ENCODE measurements at regions not wholly inside any gene's neighbourhood (a gene's known extent, or its start where the extent isn't known, plus 50 kb on each side); places are given as distances from the start of the nearest gene placed in this dataset.

DNA sequence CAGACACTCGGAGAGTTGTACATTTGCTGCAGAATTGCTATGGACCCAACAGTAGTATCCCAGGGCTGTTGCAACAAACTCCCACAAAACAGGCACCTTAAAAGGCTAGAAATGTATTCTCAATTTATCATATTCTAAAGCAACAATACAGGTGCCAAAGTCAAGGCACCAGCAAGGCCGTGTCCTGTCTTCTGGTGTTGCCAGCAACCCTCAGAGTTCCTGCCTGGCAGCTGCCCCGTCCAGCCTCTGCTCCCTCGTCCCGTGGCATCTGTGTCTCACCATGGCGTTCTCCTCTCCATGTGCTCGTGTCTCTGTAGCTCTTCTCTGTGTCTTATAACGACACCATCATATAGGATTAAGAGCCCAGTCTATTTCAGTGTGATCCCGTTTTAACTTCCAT, 67.7 kb upstream of the ARGLU1 start:
- ATAC-seq: no peak

DNA sequence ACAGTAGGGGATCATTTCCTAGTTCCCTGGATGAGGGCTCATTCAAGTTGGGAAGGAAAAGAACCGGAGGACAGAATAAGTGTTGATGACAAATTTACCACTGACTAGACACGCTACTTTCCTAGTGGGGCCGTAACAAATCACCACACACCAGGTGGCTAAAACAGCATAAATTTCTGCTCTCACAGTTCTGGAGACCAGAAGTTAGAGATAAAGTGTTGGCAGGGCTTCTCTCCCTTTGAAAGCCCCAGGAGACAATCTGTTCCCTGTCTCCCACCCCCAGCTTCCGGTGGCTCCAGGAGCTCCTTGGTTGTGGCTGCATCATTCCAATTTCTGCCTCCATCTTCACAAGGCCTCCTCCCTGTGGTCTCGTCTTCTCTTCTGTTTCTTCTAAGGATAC, 65.4 kb upstream of the ARGLU1 start:
- no peak for ATAC-seq

DNA sequence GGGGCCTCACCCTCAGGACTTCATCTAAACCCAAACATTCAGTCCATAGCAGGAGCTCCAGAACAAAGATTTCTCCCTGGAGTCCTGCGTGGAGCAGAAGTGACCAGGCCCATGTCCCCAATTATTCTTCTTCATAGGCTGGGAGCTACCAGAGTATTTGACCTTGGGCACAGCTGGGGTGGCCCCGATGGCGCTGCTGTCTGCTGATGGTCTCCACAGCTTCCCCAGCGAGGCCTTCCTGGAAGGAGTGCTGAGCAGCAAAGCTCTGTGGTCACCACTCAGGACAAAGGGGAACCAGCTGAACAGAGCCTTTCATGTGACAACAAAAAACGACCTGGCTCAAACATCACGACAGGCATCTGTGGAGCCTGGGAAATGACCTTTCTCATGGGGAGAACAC, 62.7 kb upstream of the ARGLU1 start:
- no peak for ATAC-seq

DNA sequence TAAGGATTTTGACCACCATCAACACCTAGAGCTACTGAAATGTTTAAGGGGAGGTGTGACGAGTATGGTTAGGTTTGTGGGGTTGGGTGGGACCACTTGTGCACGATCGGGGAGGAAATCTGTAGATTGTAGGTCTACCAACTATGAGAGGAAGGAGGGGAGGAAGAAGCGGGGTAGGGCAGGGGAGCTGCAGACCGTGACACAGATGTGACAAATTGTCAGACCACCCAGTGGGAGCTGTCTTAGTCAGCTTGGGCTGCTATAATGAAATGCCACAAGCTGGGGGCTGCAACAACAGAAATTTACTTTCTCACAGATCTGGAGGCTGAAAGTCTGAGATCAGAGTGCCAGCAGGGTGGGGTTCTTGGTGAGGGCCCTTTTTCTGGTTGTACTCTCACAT, 62.2 kb upstream of the ARGLU1 start:
- no peak for ATAC-seq

DNA sequence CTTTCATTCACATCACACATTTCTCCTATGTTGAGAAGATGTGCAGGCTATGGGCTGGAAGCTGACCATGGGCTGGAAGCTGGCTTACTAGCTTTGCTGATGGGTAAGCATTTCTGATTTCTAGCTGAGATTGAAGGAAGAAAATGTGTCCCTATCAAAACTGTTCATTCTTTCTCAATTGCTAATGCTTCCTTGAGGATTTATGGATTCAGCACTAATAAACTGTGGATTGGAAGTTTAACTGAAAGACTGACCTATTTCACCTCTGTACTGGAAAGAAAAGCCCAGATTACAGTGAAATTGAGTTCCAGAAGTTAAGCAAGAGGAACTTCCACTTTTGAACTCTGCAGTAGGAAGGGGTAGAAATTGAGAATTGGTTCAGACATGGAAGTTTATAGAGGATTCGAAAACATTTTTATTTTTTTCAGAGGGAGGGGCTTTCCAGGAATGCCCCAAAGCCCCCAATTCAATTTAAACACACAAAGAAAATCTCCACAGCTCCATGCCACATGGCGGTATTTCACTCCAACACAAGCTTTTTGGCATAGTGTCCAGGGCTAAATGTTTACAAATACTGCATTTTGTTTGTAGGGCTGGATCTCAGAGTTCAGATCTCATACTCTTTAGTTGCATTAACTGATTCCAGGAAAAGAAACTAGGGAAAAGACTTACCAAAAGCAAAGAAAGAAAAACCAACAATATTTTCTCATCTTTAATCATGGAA, 61.2 kb upstream of the ARGLU1 start:
- ATAC-seq: no peak

DNA sequence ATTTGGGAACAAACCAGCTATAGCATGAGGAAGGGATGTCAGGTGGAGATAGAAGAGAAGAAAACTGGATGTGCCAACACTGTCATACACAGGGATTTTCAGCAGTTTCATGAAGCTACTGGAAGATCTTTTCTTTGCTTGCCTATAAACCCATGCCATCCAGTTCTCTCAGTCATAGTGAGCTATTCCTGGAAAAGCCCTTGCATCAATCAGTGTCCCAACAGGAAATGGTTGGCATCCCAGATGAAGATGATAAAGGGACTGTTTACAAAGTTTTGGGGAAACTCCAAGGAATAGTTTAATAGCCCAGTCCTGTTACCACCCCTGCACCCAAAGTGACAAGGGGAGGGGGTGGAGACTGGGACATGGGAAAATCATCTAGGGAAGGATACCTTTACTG, 58.5 kb upstream of the ARGLU1 start:
- ATAC-seq: no peak

DNA sequence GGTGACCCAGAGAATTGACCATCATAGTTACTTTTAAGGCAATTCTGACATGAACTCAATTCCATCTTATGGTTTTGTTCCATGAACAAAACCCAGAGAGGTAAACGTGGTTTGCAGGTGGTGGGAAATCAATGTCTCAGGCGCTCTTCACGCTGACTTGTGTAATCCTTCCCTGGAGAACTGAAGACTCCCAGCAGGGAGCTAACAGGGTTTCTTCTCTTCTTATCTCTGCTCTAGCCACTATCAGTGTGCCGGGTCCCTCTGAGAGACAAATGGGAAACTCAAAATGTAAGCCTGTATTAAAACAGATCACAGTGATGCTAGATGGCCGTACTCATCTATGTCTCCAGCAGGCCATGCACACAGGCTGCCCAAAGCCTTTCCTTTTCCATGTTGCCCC, 57.6 kb upstream of the ARGLU1 start:
- ATAC-seq: no peak

DNA sequence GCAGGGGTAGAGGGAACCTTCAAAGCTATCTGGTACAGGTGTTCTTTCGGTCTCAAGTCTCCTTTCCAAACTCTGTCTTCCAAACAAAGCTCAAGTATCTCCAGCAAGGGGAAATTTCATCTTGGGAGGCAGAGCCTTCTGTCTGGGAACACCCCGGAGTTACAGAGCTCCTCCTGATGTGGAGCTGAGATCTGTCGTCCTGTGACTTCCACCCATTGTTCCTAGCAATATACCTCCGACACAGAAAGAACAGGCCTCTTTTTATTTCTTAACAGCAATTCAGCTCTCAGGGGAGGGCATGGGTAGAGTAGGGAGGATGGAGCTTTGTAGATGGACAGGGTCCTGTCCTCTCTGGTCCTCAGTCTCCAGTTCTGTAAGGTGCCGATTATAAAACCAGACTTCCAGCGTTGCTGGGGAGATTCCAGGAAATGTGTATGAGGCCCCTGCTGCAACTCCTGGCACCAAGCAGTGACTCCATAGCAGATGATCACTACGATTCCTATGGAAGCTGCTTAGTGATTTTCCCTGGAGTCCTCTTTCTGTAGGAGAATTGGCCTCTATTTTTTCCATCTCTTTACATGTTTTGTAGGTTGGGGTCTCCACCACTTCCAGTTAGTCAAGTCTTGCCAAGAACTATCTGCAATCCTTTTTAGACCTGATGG, 56.0 kb upstream of the ARGLU1 start:
- ATAC-seq: no peak

DNA sequence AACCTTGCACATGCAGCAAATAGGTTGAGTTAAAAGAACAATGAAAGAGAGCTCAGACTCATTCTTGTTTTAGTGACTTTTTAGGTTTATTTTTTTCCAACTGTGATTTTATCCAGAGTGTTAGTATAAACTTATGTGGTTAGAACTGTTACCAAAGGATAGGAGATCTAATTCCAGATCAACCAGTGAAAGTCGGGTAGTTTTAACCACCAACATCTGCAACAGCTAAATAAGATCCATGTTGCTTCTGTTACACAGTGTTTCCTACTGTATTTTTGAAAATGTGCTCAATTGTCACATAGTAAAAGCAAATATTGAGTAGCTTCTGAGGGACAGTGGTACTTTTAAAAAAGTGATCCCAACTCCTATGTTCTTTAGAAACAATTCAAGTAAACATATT, 53.9 kb upstream of the ARGLU1 start:
- ATAC-seq: no peak

DNA sequence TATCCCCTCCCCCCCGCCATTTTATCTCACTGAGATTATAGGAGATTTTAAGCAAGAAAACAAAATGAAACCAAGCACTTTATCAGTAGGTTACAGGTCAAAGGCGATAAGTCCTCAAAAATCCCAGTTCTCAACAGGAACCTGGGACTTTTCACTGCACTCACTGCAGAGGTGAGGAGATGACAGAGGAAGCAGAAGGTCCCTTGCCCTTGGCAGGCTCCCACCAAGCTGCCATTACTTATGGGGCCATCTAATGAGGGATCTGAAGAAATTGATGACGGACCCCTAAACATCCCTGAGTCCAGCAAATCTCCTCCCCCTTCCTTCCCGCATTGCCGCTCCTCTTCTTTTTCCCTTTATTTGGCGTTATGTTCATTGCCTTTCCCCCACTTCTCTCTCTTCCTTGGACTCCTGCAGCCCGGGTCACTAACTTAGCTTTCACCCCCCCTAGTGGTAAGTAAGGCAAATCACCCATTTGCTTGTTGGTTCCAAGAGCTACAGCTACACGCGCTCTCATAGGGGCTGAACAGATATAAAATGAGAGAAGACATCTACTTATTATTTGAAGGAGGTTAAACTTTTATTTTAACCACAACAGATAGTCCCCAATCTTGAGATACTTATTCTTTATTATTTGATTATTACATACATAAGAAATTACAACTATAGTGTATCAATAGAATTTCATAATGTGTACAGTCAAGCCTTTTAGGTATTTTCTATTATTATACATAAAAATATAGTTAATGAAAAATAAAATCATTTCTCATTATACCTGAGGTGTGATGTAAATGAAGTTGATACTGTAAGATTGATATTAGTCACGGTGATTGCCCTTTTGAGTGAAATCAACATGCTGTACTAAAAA, 52.0 kb upstream of the ARGLU1 start:
- peak; percentile 64 for ATAC-seq

All from esophagus mucosa (tissue), 1 donor.